ENCODE measurements at regions not wholly inside any gene's neighbourhood (a gene's known extent, or its start where the extent isn't known, plus 50 kb on each side); places are given as distances from the start of the nearest gene placed in this dataset.

- TF ChIP-seq EZH2 (IDR thresholded peaks at IDR 0.05; ENCODE audit: borderline replicate concordance) (no peak), CTCF (IDR thresholded peaks at IDR 0.05; ENCODE audit: poor library complexity) (no peak), EZH2phosphoT487 (IDR thresholded peaks at IDR 0.05; ENCODE audit: low read depth, severe bottlenecking, unreplicated experiment) (no peak)
- no peaks in the 10 kb centered on the region for H3K9me2 ChIP-seq (replicated peaks; ENCODE audit: insufficient read depth)
- H2AFZ ChIP-seq: no peak overlapping the region
- no peak overlapping the region for H3K4me2 ChIP-seq
- WGBS (ENCODE audit: low lambda C conversion rate, missing lambda C conversion rate): 79% methylated on average over 3 of the region's 3 CpGs
- H3K36me3 ChIP-seq (replicated peaks; ENCODE audit: insufficient read depth, low read depth): no peaks in the 10 kb centered on the region
- H3K27me3 ChIP-seq: no peaks in the 10 kb centered on the region
- H3K27ac ChIP-seq: no peak overlapping the region
- DNase-seq (ENCODE audit: low spot score): no peak
- H3K4me1 ChIP-seq (ENCODE audit: insufficient read depth): no peaks in the 10 kb centered on the region
- no peak overlapping the region for H3K4me3 ChIP-seq
- no peaks in the 10 kb centered on the region for H3K9me3 ChIP-seq (ENCODE audit: low read depth)
- no peaks in the 10 kb centered on the region for H3K79me2 ChIP-seq
- no peaks in the 10 kb centered on the region for H4K20me1 ChIP-seq (ENCODE audit: insufficient read depth, poor library complexity, severe bottlenecking)
Measured at GRCh38 chr2:16746833-16747232, 81.2 kb upstream of the CYRIA start.

- Histone ChIP-seq H4K20me1 (ENCODE audit: insufficient read depth, poor library complexity, severe bottlenecking) (no peaks in the 10 kb centered on the region), H3K9me3 (ENCODE audit: low read depth) (no peaks in the 10 kb centered on the region), H3K4me2 (no peak overlapping the region), H3K27ac (no peak overlapping the region), H3K4me1 (ENCODE audit: insufficient read depth) (no peaks in the 10 kb centered on the region), H3K79me2 (no peaks in the 10 kb centered on the region), H3K9me2 (replicated peaks; ENCODE audit: insufficient read depth) (no peaks in the 10 kb centered on the region), H3K36me3 (replicated peaks; ENCODE audit: insufficient read depth, low read depth) (no peaks in the 10 kb centered on the region), H2AFZ (no peak overlapping the region), H3K4me3 (no peak overlapping the region), H3K27me3 (no peaks in the 10 kb centered on the region)
- no peak for DNase-seq (ENCODE audit: low spot score)
- TF ChIP-seq CTCF (IDR thresholded peaks at IDR 0.05; ENCODE audit: poor library complexity): no peak
- no peak for TF ChIP-seq EZH2phosphoT487 (IDR thresholded peaks at IDR 0.05; ENCODE audit: low read depth, severe bottlenecking, unreplicated experiment)
- no peak for TF ChIP-seq EZH2 (IDR thresholded peaks at IDR 0.05; ENCODE audit: borderline replicate concordance)
- WGBS (ENCODE audit: low lambda C conversion rate, missing lambda C conversion rate): 65% methylated on average over 4 of the region's 4 CpGs
Measured at GRCh38 chr2:16746329-16746728, 80.7 kb upstream of the CYRIA start.

- Histone ChIP-seq H2AFZ (no peak overlapping the region), H3K4me3 (no peak overlapping the region), H3K9me2 (replicated peaks; ENCODE audit: insufficient read depth) (no peaks in the 10 kb centered on the region), H3K36me3 (replicated peaks; ENCODE audit: insufficient read depth, low read depth) (no peaks in the 10 kb centered on the region), H3K27me3 (no peaks in the 10 kb centered on the region), H3K79me2 (no peaks in the 10 kb centered on the region), H3K4me1 (ENCODE audit: insufficient read depth) (no peaks in the 10 kb centered on the region), H3K4me2 (no peak overlapping the region), H3K27ac (no peak overlapping the region), H4K20me1 (ENCODE audit: insufficient read depth, poor library complexity, severe bottlenecking) (no peaks in the 10 kb centered on the region), H3K9me3 (ENCODE audit: low read depth) (no peaks in the 10 kb centered on the region)
- TF ChIP-seq CTCF (IDR thresholded peaks at IDR 0.05; ENCODE audit: poor library complexity) (no peak), EZH2 (IDR thresholded peaks at IDR 0.05; ENCODE audit: borderline replicate concordance) (no peak), EZH2phosphoT487 (IDR thresholded peaks at IDR 0.05; ENCODE audit: low read depth, severe bottlenecking, unreplicated experiment) (no peak)
- 85% methylated on average over 5 of the region's 5 CpGs for WGBS (ENCODE audit: low lambda C conversion rate, missing lambda C conversion rate)
- DNase-seq (ENCODE audit: low spot score): no peak
Measured at GRCh38 chr2:16745466-16745865, 79.8 kb upstream of the CYRIA start.

- H3K9me3 ChIP-seq (ENCODE audit: low read depth): no peaks in the 10 kb centered on the region
- no peak overlapping the region for H3K27ac ChIP-seq
- no peaks in the 10 kb centered on the region for H3K79me2 ChIP-seq
- no peak overlapping the region for H3K4me3 ChIP-seq
- no peaks in the 10 kb centered on the region for H3K9me2 ChIP-seq (replicated peaks; ENCODE audit: insufficient read depth)
- H2AFZ ChIP-seq: no peak overlapping the region
- H4K20me1 ChIP-seq (ENCODE audit: insufficient read depth, poor library complexity, severe bottlenecking): no peaks in the 10 kb centered on the region
- H3K36me3 ChIP-seq (replicated peaks; ENCODE audit: insufficient read depth, low read depth): no peaks in the 10 kb centered on the region
- TF ChIP-seq EZH2 (IDR thresholded peaks at IDR 0.05; ENCODE audit: borderline replicate concordance) (no peak), CTCF (IDR thresholded peaks at IDR 0.05; ENCODE audit: poor library complexity) (no peak), EZH2phosphoT487 (IDR thresholded peaks at IDR 0.05; ENCODE audit: low read depth, severe bottlenecking, unreplicated experiment) (no peak)
- H3K4me1 ChIP-seq (ENCODE audit: insufficient read depth): no peaks in the 10 kb centered on the region
- DNase-seq (ENCODE audit: low spot score): no peak
- H3K4me2 ChIP-seq: no peak overlapping the region
- H3K27me3 ChIP-seq: no peaks in the 10 kb centered on the region
Measured at GRCh38 chr2:16744521-16744920, 78.9 kb upstream of the CYRIA start.

Measured in hepatocyte (in vitro differentiated cells).